Loucy (cell line): ENCODE measurements at regions not wholly inside any gene's neighbourhood (a gene's known extent, or its start where the extent isn't known, plus 50 kb on each side); places are given as distances from the start of the nearest gene placed in this dataset.

Source experiments
- CTCF ChIP-seq: fragments of 200-600 bp; sonication (generic); conservative IDR thresholded peaks from 2 replicates; pipeline ENCODE4 v1.5.1; 2014; ENCODE audit warnings: mild to moderate bottlenecking, antibody characterized with exemption, low read length
- EZH2phosphoT487 ChIP-seq: fragments of 200-600 bp; IDR thresholded peaks from 2 replicates; pipeline ENCODE4 v1.6.1; 2018; ENCODE audit warnings: antibody characterized with exemption, mild to moderate bottlenecking, moderate library complexity, borderline replicate concordance

GRCh38 chr5:18370531-18370930 is 736.3 kb downstream of the TAF11L14 start:
- no peak for TF ChIP-seq CTCF
- no peak for TF ChIP-seq EZH2phosphoT487
